Motor neuron (in vitro differentiated cells): ENCODE measurements at regions not wholly inside any gene's neighbourhood (a gene's known extent, or its start where the extent isn't known, plus 50 kb on each side); places are given as distances from the start of the nearest gene placed in this dataset.
"Not testable (repeated sequence)": the region's sequence is repeated elsewhere in the genome, so short reads cannot be mapped to it uniquely, and the experiment has no call there.

Experiments
- ATAC-seq, 8 experiments: fragments of 200-7000 bp; cut with Tn5 transposase; replicated peaks in 6 of 8; 2 replicates each; pipeline ENCODE4 v1.8.0; 2021; ENCODE audit warnings: mild to moderate bottlenecking in 8 of 8, moderate library complexity in 8 of 8
- H3K27ac ChIP-seq, 2 donors: fragments of 250-450 bp; sonication (Bioruptor Pico); 2 replicates each; pipeline ENCODE4 v1.9.0; 2021; ENCODE audit warnings: antibody characterized with exemption in 2 of 2, mild to moderate bottlenecking in 2 of 2, moderate library complexity in 1 of 2
- H3K4me1 ChIP-seq, 2 donors: fragments of 250-450 bp; sonication (Bioruptor Pico); replicated peaks in 1 of 2; 2 replicates each; pipeline ENCODE4 v1.6.1; 2021; ENCODE audit warnings: antibody characterized with exemption in 2 of 2, mild to moderate bottlenecking in 2 of 2, moderate library complexity in 1 of 2
- H3K4me3 ChIP-seq, 5 donors: fragments of 250-450 bp; sonication (Bioruptor Pico); 2 replicates each; pipeline ENCODE4 v1.9.0; 2021; ENCODE audit warnings: antibody characterized with exemption in 5 of 5, mild to moderate bottlenecking in 5 of 5, moderate library complexity in 4 of 5
- WGBS, 10 experiments: fragments of 450-650 bp; shearing (Covaris generic); methylation state at CpG; one replicate each; pipeline ENCODE4 v1.0.0; 2022; 5-methylcytosine and 5-hydroxymethylcytosine counted together
- in situ Hi-C, 9 experiments: fragments of 400-800 bp; cut with MboI; loops; one replicate each; pipeline ENCODE4 v1.15.0; 2021; ENCODE audit warnings: low sequenced_read_pairs in 9 of 9, low pct_unique_long_range_greater_than_20kb in 2 of 9; ENCODE audit not compliant: unreplicated experiment in 9 of 9

DNA sequence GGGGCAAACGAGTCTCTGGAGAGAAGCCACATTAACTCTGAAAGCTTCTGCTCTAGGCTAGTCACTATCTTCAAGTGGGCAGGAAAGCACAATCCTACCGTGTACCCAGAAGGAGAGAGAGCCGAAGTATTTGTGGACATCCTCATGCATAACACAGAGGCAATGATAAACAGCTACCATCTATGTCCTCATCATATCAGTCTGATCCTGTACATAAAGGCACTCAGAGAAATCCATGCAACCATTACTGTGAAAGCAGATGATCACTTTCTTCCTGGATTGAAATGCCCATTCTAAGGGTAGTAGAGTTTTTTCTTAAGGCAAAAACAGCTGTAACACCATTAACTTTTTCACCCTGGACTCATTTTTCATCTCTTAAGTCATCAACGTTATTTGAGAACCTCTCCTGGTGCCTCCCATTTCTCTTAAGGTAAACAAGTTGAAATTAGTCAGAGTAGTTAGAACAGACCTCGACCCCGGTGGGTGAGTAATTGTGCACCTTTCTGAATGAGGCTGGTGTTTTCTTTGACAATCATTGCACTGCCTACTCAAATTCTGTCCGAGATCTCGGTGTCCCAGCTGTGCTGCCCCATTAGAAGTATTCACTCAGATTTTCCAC is 327.4 kb downstream of the SHQ1 start:
- H3K4me1 ChIP-seq: peaks cover 11 to 16% of the 10 kb centered on the region in 2 donors
- peak in 1 of 8 experiments; percentile 16 for ATAC-seq
- in situ Hi-C loops: no loop called here
- H3K4me3 ChIP-seq: no peak overlapping the region
- no peak overlapping the region for H3K27ac ChIP-seq
- 57 to 100% (median 81%) methylated on average over 1 to 6 of the region's 8 CpGs for WGBS, 10 experiments

DNA sequence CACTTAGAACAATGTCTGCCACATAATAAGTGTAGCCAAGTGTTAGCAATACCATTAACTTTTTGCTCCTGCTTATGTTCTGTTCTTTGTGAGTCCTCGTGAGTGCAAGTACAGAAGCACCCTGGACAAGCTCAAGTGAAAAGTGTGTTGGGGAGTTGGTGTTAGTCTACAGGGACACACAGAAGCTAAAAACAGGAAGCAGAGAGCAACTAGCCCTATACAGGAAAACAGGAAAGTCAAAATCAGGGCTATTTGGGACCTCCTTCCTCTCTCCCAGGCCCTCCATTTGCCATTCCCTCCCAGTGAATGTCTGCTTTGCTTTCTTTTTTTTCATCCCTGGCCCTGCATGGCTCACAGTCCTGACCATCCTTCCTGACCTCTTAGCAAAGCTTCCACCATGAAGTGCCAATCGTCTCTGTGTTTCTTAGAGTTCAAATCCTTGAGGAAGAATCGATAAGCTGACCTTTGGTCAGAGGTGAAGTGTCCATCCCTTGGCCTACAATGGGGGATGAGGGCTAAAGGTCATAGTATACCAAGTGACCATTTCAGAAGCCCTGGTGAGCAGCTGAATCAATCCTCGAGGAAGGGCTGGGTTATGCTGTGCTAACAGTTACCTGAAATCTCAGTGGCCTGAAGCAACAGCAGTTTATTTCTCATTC is 328.2 kb downstream of the SHQ1 start:
- no peak overlapping the region for H3K4me3 ChIP-seq
- H3K27ac ChIP-seq: no peak overlapping the region
- in situ Hi-C loops: no loop called here
- H3K4me1 ChIP-seq: peaks cover 11 to 16% of the 10 kb centered on the region in 2 donors
- ATAC-seq: no peak
- 82 to 100% (median 94%) methylated on average over 1 to 3 of the region's 4 CpGs; no CpG with 5 or more reads in 4 of the 10 experiments for WGBS, 10 experiments

GRCh38 chr3:72517921-72518424 is 330.3 kb downstream of the SHQ1 start:
- WGBS, 10 experiments: 0 to 100% (median 90%) methylated on average over 1 to 4 of the region's 4 CpGs
- H3K4me1 ChIP-seq: peaks cover 5 to 7% of the 10 kb centered on the region in 2 donors
- H3K4me3 ChIP-seq: no peak overlapping the region
- peak in 3 of 8 experiments; percentile 75 to 93 (median 79) for ATAC-seq
- in situ Hi-C loops: no loop called here
- H3K27ac ChIP-seq: no peak overlapping the region

DNA sequence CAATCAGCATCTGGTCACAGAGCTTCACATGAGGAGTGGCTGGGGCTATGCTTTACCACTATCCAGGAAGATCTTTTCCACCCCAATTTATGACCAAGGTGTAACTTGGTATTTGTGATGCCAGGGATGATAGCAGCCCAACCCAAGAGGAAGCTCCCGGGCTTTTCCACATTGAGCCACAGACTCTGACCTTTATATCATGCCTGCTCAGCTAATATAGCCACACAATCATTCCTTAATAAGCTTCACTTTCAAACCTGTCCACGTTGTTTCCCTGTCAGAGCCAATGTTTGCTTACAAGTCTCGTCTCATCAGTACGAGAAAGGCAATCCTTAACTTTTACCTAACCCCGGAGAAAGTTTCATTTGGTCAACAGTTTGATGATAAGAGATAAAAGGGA is 330.9 kb downstream of the SHQ1 start:
- peak in 1 of 8 experiments; percentile 8 for ATAC-seq
- in situ Hi-C loops: no loop called here
- Histone ChIP-seq H3K27ac (no peak overlapping the region), H3K4me1 (peaks cover 0 to under 1% of the 10 kb centered on the region in 2 donors), H3K4me3 (no peak overlapping the region)
- 66 to 96% (median 89%) methylated on average over 1 to 5 of the region's 5 CpGs; no CpG with 5 or more reads in 1 of the 10 experiments for WGBS, 10 experiments

DNA sequence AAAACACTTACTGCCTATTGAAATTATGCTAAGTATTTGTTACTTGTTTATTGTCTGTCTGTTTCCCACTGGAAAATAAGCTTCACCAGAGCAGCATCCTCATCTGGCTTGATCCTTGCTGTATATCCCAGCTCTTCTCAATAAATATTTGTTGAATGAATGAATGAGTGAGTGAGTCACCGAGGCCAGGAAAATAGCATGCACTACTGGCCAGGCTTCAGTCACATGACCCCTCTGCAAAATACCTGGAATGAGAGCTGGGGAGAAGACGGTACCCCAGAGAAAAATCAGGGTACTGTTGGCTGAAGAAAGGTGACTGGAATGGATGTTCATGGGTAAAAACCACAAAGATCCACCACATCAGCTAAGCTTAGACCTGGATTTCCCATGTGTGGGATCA is 331.9 kb downstream of the SHQ1 start:
- H3K4me3 ChIP-seq: no peak overlapping the region
- ATAC-seq: peak in 1 of 8 experiments; percentile 18
- H3K4me1 ChIP-seq: no peaks in the 10 kb centered on the region
- H3K27ac ChIP-seq: no peak overlapping the region
- WGBS, 10 experiments: 60 to 100% (median 86%) methylated on average over 1 to 2 of the region's 2 CpGs; no CpG with 5 or more reads in 3 of the 10 experiments
- in situ Hi-C loops: no loop called here

GRCh38 chr3:72515941-72516340 is 332.3 kb downstream of the SHQ1 start:
- Histone ChIP-seq H3K27ac (no peak overlapping the region), H3K4me1 (no peaks in the 10 kb centered on the region), H3K4me3 (no peak overlapping the region)
- WGBS, 10 experiments: 43 to 100% (median 90%) methylated on average over 1 to 3 of the region's 3 CpGs; no CpG with 5 or more reads in 1 of the 10 experiments
- ATAC-seq: peak in 3 of 8 experiments; percentile 53 to 71 (median 66)
- in situ Hi-C loops: no loop called here

DNA sequence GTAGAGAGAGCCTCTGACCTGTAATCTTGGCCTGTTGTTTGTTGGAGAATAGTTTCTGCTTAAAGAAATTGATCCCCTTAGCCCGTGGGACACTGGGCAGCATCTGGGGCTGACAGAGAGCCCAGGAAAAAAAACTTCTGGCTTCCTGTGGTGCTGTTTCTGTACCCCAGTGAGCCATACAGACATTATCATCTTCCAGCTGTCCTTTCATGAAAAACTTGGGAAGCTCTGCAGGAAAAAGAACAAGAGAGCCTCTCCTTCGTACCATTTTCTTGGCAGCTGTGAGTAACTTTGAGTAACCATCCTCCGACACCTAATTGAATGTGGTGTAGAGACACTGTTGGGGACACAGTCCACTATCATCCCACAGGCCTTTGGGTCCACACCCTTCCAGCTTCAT is 333.0 kb downstream of the SHQ1 start:
- 0 to 100% (median 75%) methylated on average over 1 to 3 of the region's 3 CpGs; no CpG with 5 or more reads in 4 of the 10 experiments for WGBS, 10 experiments
- H3K4me1 ChIP-seq: no peaks in the 10 kb centered on the region
- in situ Hi-C loops: no loop called here
- H3K4me3 ChIP-seq: no peak overlapping the region
- H3K27ac ChIP-seq: no peak overlapping the region
- ATAC-seq: no peak

- WGBS, 10 experiments: 28 to 93% (median 56%) methylated on average over 1 to 3 of the region's 3 CpGs; no CpG with 5 or more reads in 2 of the 10 experiments
- in situ Hi-C loops: no loop called here
- no peak overlapping the region for H3K27ac ChIP-seq
- H3K4me1 ChIP-seq: no peaks in the 10 kb centered on the region
- H3K4me3 ChIP-seq: no peak overlapping the region
- ATAC-seq: no peak
Measured at GRCh38 chr3:72510247-72510646, 338.0 kb downstream of the SHQ1 start.

DNA sequence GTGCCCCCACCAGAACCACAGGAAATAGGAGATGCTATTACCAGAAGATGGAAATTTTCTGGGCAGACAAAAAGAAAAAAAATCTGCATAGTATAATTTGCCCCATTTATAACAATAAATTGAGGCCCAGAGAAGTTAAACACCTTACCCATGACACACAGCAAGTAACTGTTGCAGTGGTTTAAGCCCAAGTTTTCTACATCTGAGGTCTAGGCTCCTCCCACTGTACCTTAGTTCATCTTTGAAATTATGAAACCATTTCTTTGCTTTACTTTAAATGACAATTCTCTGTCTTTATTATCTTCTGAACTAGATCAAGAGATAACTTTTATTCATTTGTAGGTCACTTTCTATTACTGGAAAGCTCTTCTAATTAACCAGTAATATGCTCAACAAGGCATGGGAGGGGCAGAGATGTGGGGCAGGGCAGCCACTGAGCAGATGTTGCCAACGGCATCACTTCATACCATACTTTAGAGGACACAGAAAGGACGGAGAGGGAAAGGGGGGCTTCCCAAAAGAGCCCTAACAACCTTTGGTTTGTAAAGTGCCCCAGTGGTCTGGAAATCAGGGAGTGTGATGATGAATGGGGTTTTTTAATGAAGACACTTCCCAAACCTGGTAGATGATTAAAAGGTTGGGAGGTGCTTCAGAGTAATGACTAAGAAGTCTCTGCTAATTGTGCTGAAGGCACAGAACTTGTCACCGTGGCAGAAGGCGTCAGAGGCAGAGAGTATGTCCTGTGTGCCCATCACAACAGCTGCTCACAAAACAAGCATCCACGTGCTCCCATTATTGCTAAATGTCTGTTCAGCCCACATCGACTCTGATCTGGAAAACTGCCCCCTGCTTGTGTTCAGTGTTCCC is 342.5 kb downstream of the SHQ1 start:
- peak in 1 of 8 experiments; percentile 50 for ATAC-seq
- in situ Hi-C loops: no loop called here
- Histone ChIP-seq H3K4me1 (no peaks in the 10 kb centered on the region), H3K4me3 (no peak overlapping the region), H3K27ac (no peak overlapping the region)
- WGBS, 10 experiments: 10 to 80% (median 54%) methylated on average over 2 to 4 of the region's 6 CpGs; no CpG with 5 or more reads in 3 of the 10 experiments

- ATAC-seq, H3K4me1 ChIP-seq, H3K27ac ChIP-seq, in situ Hi-C loops, H3K4me3 ChIP-seq: not testable (repeated sequence)
- WGBS, 10 experiments: 80 to 100% (median 92%) methylated on average over 1 to 7 of the region's 7 CpGs
Measured at GRCh38 chr3:72497501-72497900, 350.7 kb downstream of the SHQ1 start.

DNA sequence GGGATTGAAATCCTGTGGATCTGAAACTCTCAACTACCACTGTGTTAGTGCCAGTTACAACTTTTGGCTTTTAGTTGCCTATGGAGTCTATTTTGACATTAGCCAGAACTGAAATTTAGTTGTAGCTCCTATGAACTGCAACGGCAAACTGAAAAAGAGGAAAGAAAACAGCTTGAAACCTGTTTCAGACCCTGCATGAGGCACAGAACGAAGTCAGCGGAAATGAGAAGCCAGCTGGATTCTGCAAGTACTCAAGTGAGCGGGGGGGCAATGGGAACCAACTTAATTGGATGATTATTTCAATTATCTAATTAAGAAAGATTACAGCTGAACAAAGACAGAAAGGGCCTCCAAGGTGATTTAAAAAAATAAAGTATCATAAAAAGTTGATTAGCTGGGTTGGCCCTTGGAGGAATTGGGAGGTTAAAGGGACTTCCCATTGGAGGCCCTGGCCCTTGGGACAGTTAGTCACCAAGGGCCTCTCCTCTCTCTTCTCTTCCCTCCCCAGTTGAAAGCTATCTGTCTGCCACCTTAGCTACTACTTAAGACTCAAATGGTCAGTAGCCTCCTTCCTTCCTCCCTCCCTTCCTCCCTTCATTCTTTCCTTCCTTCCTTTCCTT is 352.1 kb downstream of the SHQ1 start:
- WGBS, 10 experiments: 50 to 100% (median 90%) methylated on average over 1 to 3 of the region's 4 CpGs; no CpG with 5 or more reads in 2 of the 10 experiments
- Histone ChIP-seq H3K4me3 (no peak overlapping the region), H3K27ac (no peak overlapping the region), H3K4me1 (peaks cover 0 to 2% of the 10 kb centered on the region in 2 donors)
- no peak for ATAC-seq
- in situ Hi-C loops: no loop called here

DNA sequence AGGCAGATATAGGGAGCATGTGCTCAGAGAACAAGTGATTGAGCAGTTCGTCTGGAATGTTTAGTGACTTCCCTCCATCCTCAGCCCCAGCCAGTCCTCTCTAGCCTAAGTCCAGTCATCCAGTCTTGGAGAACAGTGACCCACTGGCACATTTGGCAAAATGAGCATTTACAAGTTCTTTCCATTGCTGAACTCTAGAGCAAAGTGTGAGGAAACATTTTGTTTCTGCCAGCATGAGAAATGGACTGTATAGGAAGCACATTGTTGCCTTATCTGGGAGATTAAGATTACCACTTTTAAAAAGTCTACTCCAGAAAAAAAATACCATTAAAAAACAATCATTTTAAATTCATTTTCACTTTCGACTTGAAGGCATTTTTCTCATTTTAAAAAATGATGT is 353.6 kb downstream of the SHQ1 start:
- WGBS, 10 experiments: 0 to 100% (median 65%) methylated on average over 1 to 2 of the region's 2 CpGs; no CpG with 5 or more reads in 3 of the 10 experiments
- Histone ChIP-seq H3K4me3 (no peak overlapping the region), H3K4me1 (peaks cover 2 to 16% of the 10 kb centered on the region in 2 donors), H3K27ac (no peak overlapping the region)
- in situ Hi-C loops: no loop called here
- ATAC-seq: no peak
